NCI-H1092 (cell line): ENCODE measurements at regions not wholly inside any gene's neighbourhood (a gene's known extent, or its start where the extent isn't known, plus 50 kb on each side); places are given as distances from the start of the nearest gene placed in this dataset.

Experiments
- DNase-seq: peaks from one replicate; lab custom pipeline; 2025; lab: John Stamatoyannopoulos, UW

DNA sequence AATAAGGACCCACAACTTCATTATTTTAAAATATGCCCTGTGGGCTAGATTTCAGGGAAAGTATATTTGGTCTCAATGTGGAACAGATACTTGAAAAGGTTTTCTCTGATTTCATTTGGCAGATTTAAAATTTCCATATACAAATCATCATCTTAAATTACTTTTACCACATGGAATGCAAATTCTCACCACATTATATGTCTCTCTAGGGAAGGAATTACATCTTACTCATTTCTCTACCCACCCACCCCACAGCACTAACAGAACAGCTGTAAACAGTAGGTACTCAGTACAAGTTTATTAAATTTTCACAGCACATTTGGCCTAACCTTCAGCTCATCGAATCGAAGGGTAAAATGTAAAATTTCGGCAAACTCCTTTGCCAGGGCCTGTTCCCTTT, 104.0 kb downstream of the CYRIA start:
- DNase-seq = no peak

DNA sequence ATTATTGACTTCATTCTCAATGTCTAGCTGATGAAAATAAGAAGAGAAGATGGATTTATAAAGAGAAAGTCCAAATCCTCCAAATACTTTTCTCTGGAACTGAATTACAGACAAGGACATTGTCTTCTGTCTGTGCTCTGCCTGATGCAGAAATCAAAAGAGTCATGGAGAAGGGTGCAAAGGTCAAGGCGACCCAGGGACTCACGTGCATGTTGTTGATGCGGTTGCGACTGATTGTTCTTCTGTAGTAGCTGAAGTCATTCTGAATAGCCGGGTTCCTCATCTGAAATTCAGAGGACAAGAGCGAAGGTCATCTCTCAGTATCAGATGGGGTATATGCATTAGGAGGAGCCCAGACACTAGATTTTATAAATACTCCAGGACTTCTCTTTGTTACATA, 104.4 kb downstream of the CYRIA start:
- DNase-seq = no peak

- DNase-seq = no peak
Observed at GRCh38 chr2:16559278-16560067, 106.2 kb downstream of the CYRIA start.

DNA sequence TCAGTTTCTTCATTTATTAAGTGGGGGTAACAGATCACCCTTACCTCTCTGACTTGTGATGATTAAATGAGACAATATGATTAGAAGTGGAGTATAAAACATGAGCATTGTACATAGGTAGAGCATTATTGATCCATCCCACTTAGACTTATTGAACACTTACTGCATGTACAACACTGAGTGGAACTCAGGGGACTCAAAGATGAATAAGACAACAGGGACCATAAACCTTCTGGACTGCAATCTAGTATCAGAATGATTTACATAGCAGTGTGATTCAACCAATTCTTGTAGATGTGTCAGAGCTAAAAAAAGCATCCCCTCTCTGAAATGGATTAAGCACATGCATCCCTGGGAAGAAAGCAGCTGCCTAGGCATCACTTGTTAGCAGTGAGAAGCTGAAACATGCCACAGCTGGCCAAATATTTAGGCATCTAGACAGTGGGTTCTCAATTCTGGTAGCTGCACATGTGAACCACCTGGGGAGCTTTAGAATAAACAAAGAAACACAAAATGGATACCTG, 111.5 kb downstream of the CYRIA start:
- DNase-seq = no peak

DNA sequence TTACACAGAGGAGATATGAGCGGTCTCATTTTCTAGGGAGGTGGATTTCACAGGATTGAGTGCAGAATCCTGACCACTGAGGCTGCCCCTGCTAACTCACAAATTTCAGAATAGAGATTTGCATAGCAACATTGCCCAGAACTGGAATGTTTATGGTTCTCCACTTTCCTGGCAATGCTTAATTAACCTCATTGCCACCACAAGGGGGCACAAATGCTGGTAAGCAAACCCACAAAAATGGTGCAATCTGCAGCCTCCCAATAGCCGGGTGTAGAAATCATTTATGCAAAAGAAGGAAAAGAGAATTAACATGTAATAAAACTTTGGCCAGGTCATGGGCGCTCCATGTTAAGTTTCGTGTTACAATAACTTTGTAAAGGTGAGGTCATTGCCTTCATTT, 112.4 kb downstream of the CYRIA start:
- no peak for DNase-seq

DNA sequence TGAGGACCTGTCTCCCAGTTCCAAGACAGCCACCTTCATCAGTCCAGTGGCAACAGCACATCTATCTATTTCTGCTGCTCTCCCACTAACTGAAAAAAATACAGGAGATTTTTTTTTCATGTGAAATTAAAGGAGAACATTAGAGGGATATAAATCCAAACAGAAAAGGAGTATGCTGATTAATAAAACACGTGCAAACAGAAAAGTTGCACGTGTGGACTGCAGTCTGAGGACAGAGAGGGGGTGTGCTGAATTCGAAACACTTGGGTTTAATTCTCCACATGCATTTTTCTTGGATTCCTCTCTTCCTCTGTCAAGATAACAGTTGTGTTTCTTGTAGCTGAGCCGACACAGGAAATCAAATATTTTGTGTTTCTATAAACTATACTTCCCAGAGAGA, 113.4 kb downstream of the CYRIA start:
- no peak for DNase-seq

GRCh38 chr2:16548036-16548435, 117.6 kb downstream of the CYRIA start:
- DNase-seq = no peak

GRCh38 chr2:16546128-16546754, 119.4 kb downstream of the CYRIA start:
- DNase-seq = no peak

- no peak for DNase-seq
Observed at GRCh38 chr2:16538707-16539106, 126.9 kb downstream of the CYRIA start.

DNA sequence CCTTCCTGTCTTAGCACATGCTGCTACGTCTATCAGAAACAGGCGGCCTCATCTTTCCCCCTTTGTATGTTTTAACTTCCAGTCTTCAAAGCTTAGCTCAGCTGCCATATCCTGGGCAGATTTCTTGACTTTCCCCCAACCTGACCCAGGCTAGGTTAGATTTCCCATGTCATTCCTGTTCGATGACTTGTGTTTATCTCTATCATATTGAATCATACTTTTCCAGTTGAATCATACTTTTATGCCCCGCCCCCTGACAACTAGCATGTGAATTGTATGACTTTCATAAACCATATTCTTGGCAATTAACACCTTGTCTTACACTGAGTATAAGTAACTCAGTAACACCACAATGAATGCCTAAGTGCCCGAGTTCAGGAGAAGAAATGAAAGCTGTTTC, 128.3 kb downstream of the CYRIA start:
- DNase-seq = no peak

- no peak for DNase-seq
Observed at GRCh38 chr2:16526193-16526592, 139.4 kb downstream of the CYRIA start.

GRCh38 chr2:16525265-16525887, 140.3 kb downstream of the CYRIA start:
- no peak for DNase-seq

- no peak for DNase-seq
Observed at GRCh38 chr2:16523711-16524110, 141.9 kb downstream of the CYRIA start.

GRCh38 chr2:16522031-16522831, 143.4 kb downstream of the CYRIA start:
- no peak for DNase-seq

- no peak for DNase-seq
Observed at GRCh38 chr2:16520891-16521290, 144.7 kb downstream of the CYRIA start.

GRCh38 chr2:16515696-16516095, 149.9 kb downstream of the CYRIA start:
- DNase-seq = no peak

- DNase-seq = no peak
Observed at GRCh38 chr2:16513626-16514025, 152.0 kb downstream of the CYRIA start.

DNA sequence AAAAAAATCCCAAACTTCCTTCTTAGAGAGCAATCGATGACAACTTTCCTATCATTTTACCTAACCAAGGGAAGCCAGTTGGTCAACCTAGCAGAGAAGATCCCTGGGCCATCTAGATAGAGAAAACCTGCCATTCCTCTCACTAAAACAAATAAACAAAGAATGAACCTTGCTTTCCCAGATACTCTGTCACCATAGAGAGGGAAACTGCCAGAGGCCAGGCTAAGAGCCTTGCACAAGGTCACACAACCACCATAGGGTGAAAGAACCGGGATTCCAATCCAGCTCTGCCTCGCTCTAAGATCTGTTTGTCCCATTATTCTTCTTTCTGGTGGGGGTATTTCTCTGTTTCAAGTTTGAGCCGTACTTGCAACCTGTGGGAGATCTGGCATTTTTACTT, 154.6 kb downstream of the CYRIA start:
- DNase-seq = no peak

GRCh38 chr2:16509042-16509441, 156.6 kb downstream of the CYRIA start:
- DNase-seq = no peak

DNA sequence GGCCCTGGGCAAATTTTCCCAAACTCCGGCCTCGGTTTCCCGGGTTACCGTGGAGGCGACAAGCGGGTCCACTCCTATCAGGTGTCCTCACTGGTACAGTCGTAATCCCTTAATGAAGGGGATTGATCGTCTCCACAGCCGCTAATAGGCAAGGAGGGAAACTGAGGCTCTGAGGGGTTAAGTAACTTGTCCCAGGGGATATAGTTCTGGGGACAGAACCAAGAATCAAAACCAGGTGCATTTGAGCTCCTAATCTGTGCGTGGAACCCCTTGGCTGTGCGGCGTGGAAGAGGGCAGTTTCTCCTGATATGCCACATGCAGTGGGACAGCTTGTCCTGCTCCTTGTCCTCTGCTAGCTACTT, 157.2 kb downstream of the CYRIA start:
- DNase-seq = no peak

- no peak for DNase-seq
Observed at GRCh38 chr2:16507655-16508489, 157.8 kb downstream of the CYRIA start.
